ENCODE measurements at regions not wholly inside any gene's neighbourhood (a gene's known extent, or its start where the extent isn't known, plus 50 kb on each side); places are given as distances from the start of the nearest gene placed in this dataset.
"Not testable (repeated sequence)": the region's sequence is repeated elsewhere in the genome, so short reads cannot be mapped to it uniquely, and the experiment has no call there.

GRCh38 chr2:121064186-121064585, 220.8 kb downstream of the TFCP2L1 start:
- Histone ChIP-seq H3K4me1 (ENCODE audit: insufficient read depth, poor library complexity, severe bottlenecking) (no peaks in the 10 kb centered on the region), H3K9me3 (ENCODE audit: severe bottlenecking) (no peaks in the 10 kb centered on the region), H3K27ac (ENCODE audit: poor library complexity, severe bottlenecking) (no peak overlapping the region), H3K36me3 (ENCODE audit: low read depth) (no peaks in the 10 kb centered on the region), H3K27me3 (ENCODE audit: insufficient read depth, poor library complexity, severe bottlenecking) (peaks cover 2% of the 10 kb centered on the region), H3K4me3 (ENCODE audit: severe bottlenecking) (no peak overlapping the region)
- no peak for DNase-seq (ENCODE audit: low spot score)
- TF ChIP-seq CTCF (IDR thresholded peaks at IDR 0.05; ENCODE audit: poor library complexity, severe bottlenecking), result no peak
- no peak for ATAC-seq (ENCODE audit: low read depth)

- no peak for ATAC-seq (ENCODE audit: low read depth)
- Histone ChIP-seq H3K27ac (ENCODE audit: poor library complexity, severe bottlenecking) (no peak overlapping the region), H3K4me3 (ENCODE audit: severe bottlenecking) (no peak overlapping the region), H3K4me1 (ENCODE audit: insufficient read depth, poor library complexity, severe bottlenecking) (no peaks in the 10 kb centered on the region), H3K9me3 (ENCODE audit: severe bottlenecking) (no peaks in the 10 kb centered on the region), H3K27me3 (ENCODE audit: insufficient read depth, poor library complexity, severe bottlenecking) (peaks cover 2% of the 10 kb centered on the region), H3K36me3 (ENCODE audit: low read depth) (no peaks in the 10 kb centered on the region)
- TF ChIP-seq CTCF (IDR thresholded peaks at IDR 0.05; ENCODE audit: poor library complexity, severe bottlenecking), result no peak
- DNase-seq (ENCODE audit: low spot score), result no peak
Measured at GRCh38 chr2:121065239-121065638, 219.8 kb downstream of the TFCP2L1 start.

DNA sequence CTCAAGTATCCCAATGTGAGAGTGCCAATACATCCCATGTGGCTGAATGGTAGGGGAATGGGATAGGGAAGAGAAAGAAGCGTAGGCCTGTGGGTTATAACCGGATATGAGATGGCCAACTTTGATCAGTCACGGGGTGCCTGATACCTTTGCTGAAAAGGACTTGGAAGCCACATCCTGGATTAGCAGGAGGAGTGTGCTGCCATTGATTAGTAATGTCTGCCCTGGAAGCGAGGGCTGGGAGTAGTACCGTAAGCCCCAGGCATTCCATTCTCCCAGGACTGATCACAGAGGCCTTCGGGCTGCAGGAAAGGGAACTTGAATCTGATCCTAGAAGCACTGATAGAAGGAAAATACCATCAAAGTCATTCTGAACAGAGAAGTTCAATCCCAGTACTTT, 218.5 kb downstream of the TFCP2L1 start:
- TF ChIP-seq CTCF (IDR thresholded peaks at IDR 0.05; ENCODE audit: poor library complexity, severe bottlenecking), result no peak
- ATAC-seq (ENCODE audit: low read depth) (no peak), DNase-seq (ENCODE audit: low spot score) (no peak)
- H3K27ac ChIP-seq (ENCODE audit: poor library complexity, severe bottlenecking), result no peak overlapping the region
- no peaks in the 10 kb centered on the region for H3K36me3 ChIP-seq (ENCODE audit: low read depth)
- no peaks in the 10 kb centered on the region for H3K9me3 ChIP-seq (ENCODE audit: severe bottlenecking)
- no peak overlapping the region for H3K4me3 ChIP-seq (ENCODE audit: severe bottlenecking)
- peaks cover 2% of the 10 kb centered on the region for H3K27me3 ChIP-seq (ENCODE audit: insufficient read depth, poor library complexity, severe bottlenecking)
- H3K4me1 ChIP-seq (ENCODE audit: insufficient read depth, poor library complexity, severe bottlenecking), result no peaks in the 10 kb centered on the region

DNA sequence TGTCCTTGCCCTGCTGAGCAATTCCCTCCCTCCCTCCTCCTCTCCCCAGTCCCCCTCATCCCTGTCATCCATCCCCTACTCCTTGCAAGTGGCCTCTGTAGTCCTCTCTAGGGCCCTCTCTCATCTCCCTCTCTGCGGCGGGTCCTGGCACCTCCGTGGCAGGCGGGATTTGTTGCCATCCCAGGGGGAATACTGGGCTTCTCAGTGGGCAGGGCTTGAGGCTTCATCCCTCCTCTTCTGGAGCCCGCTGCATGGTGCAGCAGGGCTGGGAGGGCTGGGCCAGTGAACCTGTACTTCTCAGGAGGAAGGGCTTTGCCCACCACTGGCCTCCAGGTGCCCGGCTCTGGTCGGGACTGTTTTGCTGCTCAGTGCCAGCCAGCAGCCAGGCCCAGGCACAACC, 216.2 kb downstream of the TFCP2L1 start:
- no peak for TF ChIP-seq CTCF (IDR thresholded peaks at IDR 0.05; ENCODE audit: poor library complexity, severe bottlenecking)

GRCh38 chr2:121069434-121069969, 215.5 kb downstream of the TFCP2L1 start:
- Histone ChIP-seq H3K27me3 (ENCODE audit: insufficient read depth, poor library complexity, severe bottlenecking) (peaks cover 1% of the 10 kb centered on the region), H3K4me3 (ENCODE audit: severe bottlenecking) (no peak overlapping the region), H3K9me3 (ENCODE audit: severe bottlenecking) (no peaks in the 10 kb centered on the region), H3K36me3 (ENCODE audit: low read depth) (no peaks in the 10 kb centered on the region), H3K4me1 (ENCODE audit: insufficient read depth, poor library complexity, severe bottlenecking) (no peaks in the 10 kb centered on the region), H3K27ac (ENCODE audit: poor library complexity, severe bottlenecking) (no peak overlapping the region)
- DNase-seq (ENCODE audit: low spot score), result no peak
- no peak for ATAC-seq (ENCODE audit: low read depth)
- no peak for TF ChIP-seq CTCF (IDR thresholded peaks at IDR 0.05; ENCODE audit: poor library complexity, severe bottlenecking)

More for the DNA sequence above, 216.2 kb downstream of the TFCP2L1 start:
- Histone ChIP-seq H3K4me3 (ENCODE audit: severe bottlenecking) (no peak overlapping the region), H3K4me1 (ENCODE audit: insufficient read depth, poor library complexity, severe bottlenecking) (no peaks in the 10 kb centered on the region), H3K27me3 (ENCODE audit: insufficient read depth, poor library complexity, severe bottlenecking) (peaks cover 2% of the 10 kb centered on the region), H3K27ac (ENCODE audit: poor library complexity, severe bottlenecking) (no peak overlapping the region), H3K9me3 (ENCODE audit: severe bottlenecking) (no peaks in the 10 kb centered on the region), H3K36me3 (ENCODE audit: low read depth) (no peaks in the 10 kb centered on the region)
- no peak for DNase-seq (ENCODE audit: low spot score)
- no peak for ATAC-seq (ENCODE audit: low read depth)

DNA sequence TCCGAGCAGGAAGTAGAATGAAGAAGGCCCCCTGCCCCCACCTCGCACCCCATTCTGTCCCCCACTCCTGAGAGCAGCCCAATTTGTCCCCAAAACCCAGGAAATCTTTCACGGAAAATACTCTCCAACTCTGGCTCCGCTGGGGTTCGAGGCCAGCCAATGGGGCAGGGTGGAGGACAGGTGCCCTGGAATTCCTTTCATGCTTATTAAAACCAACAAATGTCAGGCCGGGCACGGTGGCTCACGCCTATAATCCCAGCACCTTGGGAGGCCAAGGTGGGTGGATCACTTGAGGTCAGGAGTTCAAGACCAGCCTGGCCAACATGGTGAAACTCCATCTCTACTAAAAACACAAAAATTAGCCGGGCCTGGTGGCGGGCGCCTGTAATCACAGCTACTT, 214.9 kb downstream of the TFCP2L1 start:
- not testable (repeated sequence) for H3K36me3 ChIP-seq (ENCODE audit: low read depth); ATAC-seq (ENCODE audit: low read depth); H3K4me1 ChIP-seq (ENCODE audit: insufficient read depth, poor library complexity, severe bottlenecking); DNase-seq (ENCODE audit: low spot score); H3K4me3 ChIP-seq (ENCODE audit: severe bottlenecking); H3K9me3 ChIP-seq (ENCODE audit: severe bottlenecking); H3K27ac ChIP-seq (ENCODE audit: poor library complexity, severe bottlenecking); H3K27me3 ChIP-seq (ENCODE audit: insufficient read depth, poor library complexity, severe bottlenecking)

Data from RWPE2 (cell line).